ENCODE measurements at regions not wholly inside any gene's neighbourhood (a gene's known extent, or its start where the extent isn't known, plus 50 kb on each side); places are given as distances from the start of the nearest gene placed in this dataset.

GRCh38 chr6:137734005-137734874 lies 132.8 kb upstream of the TNFAIP3 start:
- no peak for DNase-seq (ENCODE audit: low spot score)

- no peak for DNase-seq (ENCODE audit: low spot score)
These were observed 132.2 kb upstream of the TNFAIP3 start for GRCh38 chr6:137734875-137735182.

GRCh38 chr6:137736048-137736818 lies 130.8 kb upstream of the TNFAIP3 start:
- no peak for DNase-seq (ENCODE audit: low spot score)

GRCh38 chr6:137736911-137737310 lies 130.1 kb upstream of the TNFAIP3 start:
- no peak for DNase-seq (ENCODE audit: low spot score)

GRCh38 chr6:137737836-137738596 lies 129.0 kb upstream of the TNFAIP3 start:
- no peak for DNase-seq (ENCODE audit: low spot score)

GRCh38 chr6:137738931-137739504 lies 128.0 kb upstream of the TNFAIP3 start:
- no peak for DNase-seq (ENCODE audit: low spot score)

- DNase-seq (ENCODE audit: low spot score): no peak
These were observed 127.5 kb upstream of the TNFAIP3 start for GRCh38 chr6:137739544-137739943.

GRCh38 chr6:137740091-137740755 lies 126.8 kb upstream of the TNFAIP3 start:
- DNase-seq (ENCODE audit: low spot score): no peak

GRCh38 chr6:137740967-137741761 lies 125.9 kb upstream of the TNFAIP3 start:
- no peak for DNase-seq (ENCODE audit: low spot score)

- no peak for DNase-seq (ENCODE audit: low spot score)
These were observed 123.6 kb upstream of the TNFAIP3 start for GRCh38 chr6:137743493-137743892.

- DNase-seq (ENCODE audit: low spot score): no peak
These were observed 122.2 kb upstream of the TNFAIP3 start for GRCh38 chr6:137744877-137745276.

GRCh38 chr6:137745321-137745720 lies 121.7 kb upstream of the TNFAIP3 start:
- no peak for DNase-seq (ENCODE audit: low spot score)

GRCh38 chr6:137746264-137746663 lies 120.8 kb upstream of the TNFAIP3 start:
- no peak for DNase-seq (ENCODE audit: low spot score)

- no peak for DNase-seq (ENCODE audit: low spot score)
These were observed 117.3 kb upstream of the TNFAIP3 start for GRCh38 chr6:137749696-137750211.

GRCh38 chr6:137750297-137750696 lies 116.8 kb upstream of the TNFAIP3 start:
- DNase-seq (ENCODE audit: low spot score): no peak

GRCh38 chr6:137751768-137752560 lies 115.1 kb upstream of the TNFAIP3 start:
- no peak for DNase-seq (ENCODE audit: low spot score)

GRCh38 chr6:137754366-137754765 lies 112.7 kb upstream of the TNFAIP3 start:
- DNase-seq (ENCODE audit: low spot score): no peak

GRCh38 chr6:137754866-137755265 lies 112.2 kb upstream of the TNFAIP3 start:
- DNase-seq (ENCODE audit: low spot score): no peak

GRCh38 chr6:137755284-137755683 lies 111.8 kb upstream of the TNFAIP3 start:
- no peak for DNase-seq (ENCODE audit: low spot score)

- no peak for DNase-seq (ENCODE audit: low spot score)
These were observed 110.3 kb upstream of the TNFAIP3 start for GRCh38 chr6:137756788-137757187.
